Stimulated activated CD4-positive, alpha-beta T cell treated with anti-CD3 and anti-CD28 coated beads, Interleukin-15, amount 100 ng/mL, for 1 hour (primary cell): ENCODE measurements at regions not wholly inside any gene's neighbourhood (a gene's known extent, or its start where the extent isn't known, plus 50 kb on each side); places are given as distances from the start of the nearest gene placed in this dataset.
"Not testable (repeated sequence)": the region's sequence is repeated elsewhere in the genome, so short reads cannot be mapped to it uniquely, and the experiment has no call there.

Experiments
- DNase-seq, 2 donors: peaks; one replicate each; pipeline ENCODE4 v3.0.0-alpha.2; 2020; ENCODE audit warnings: low read depth in 1 of 2, low spot score in 1 of 2

- no peak for DNase-seq
Measured at GRCh38 chr3:98644168-98644567, 50.8 kb upstream of the CPOX start.

- DNase-seq: no peak
Measured at GRCh38 chr3:98645039-98645438, 51.6 kb upstream of the CPOX start.

GRCh38 chr3:98646680-98647079, 53.3 kb upstream of the CPOX start:
- no peak for DNase-seq

GRCh38 chr3:98647197-98647596, 53.8 kb upstream of the CPOX start:
- DNase-seq: no peak

- DNase-seq: no peak
Measured at GRCh38 chr3:98650971-98651779, 57.8 kb upstream of the CPOX start.

- DNase-seq: no peak
Measured at GRCh38 chr3:98651780-98652077, 58.3 kb upstream of the CPOX start.

GRCh38 chr3:98655666-98656065, 62.3 kb upstream of the CPOX start:
- DNase-seq: no peak

- DNase-seq: peak in 1 of 2 donors; percentile 29
Measured at GRCh38 chr3:98657457-98657856, 64.0 kb upstream of the CPOX start.

- no peak for DNase-seq
Measured at GRCh38 chr3:98662699-98663098, 69.3 kb upstream of the CPOX start.

GRCh38 chr3:98670020-98670419, 76.6 kb upstream of the CPOX start:
- no peak for DNase-seq

GRCh38 chr3:98679986-98680385, 83.2 kb upstream of the ST3GAL6 start:
- DNase-seq: no peak

GRCh38 chr3:98680723-98681122, 82.4 kb upstream of the ST3GAL6 start:
- DNase-seq: no peak

- DNase-seq: no peak
Measured at GRCh38 chr3:98681486-98681885, 81.7 kb upstream of the ST3GAL6 start.

- not testable (repeated sequence) for DNase-seq
Measured at GRCh38 chr3:98682391-98682790, 80.7 kb upstream of the ST3GAL6 start.

GRCh38 chr3:98688363-98688762, 74.8 kb upstream of the ST3GAL6 start:
- DNase-seq: no peak

- DNase-seq: no peak
Measured at GRCh38 chr3:98690876-98691275, 72.3 kb upstream of the ST3GAL6 start.

- no peak for DNase-seq
Measured at GRCh38 chr3:98691897-98692296, 71.2 kb upstream of the ST3GAL6 start.

- DNase-seq: no peak
Measured at GRCh38 chr3:98692787-98693473, 70.2 kb upstream of the ST3GAL6 start.

- DNase-seq: no peak
Measured at GRCh38 chr3:98695796-98696195, 67.3 kb upstream of the ST3GAL6 start.

- not testable (repeated sequence) for DNase-seq
Measured at GRCh38 chr3:98696296-98696695, 66.8 kb upstream of the ST3GAL6 start.

GRCh38 chr3:98697225-98697624, 65.9 kb upstream of the ST3GAL6 start:
- no peak for DNase-seq

GRCh38 chr3:98699132-98699531, 64.0 kb upstream of the ST3GAL6 start:
- DNase-seq: no peak
